Activated naive CD8-positive, alpha-beta T cell treated with anti-CD3 and anti-CD28 coated beads, Interleukin-2, amount 10 ng/mL, durations not matched to agents 7 days and 5 days (primary cell): ENCODE measurements at regions not wholly inside any gene's neighbourhood (a gene's known extent, or its start where the extent isn't known, plus 50 kb on each side); places are given as distances from the start of the nearest gene placed in this dataset.
"Not testable (repeated sequence)": the region's sequence is repeated elsewhere in the genome, so short reads cannot be mapped to it uniquely, and the experiment has no call there.

Experiments
- ATAC-seq: fragments of 150-1000 bp; cut with Tn5 transposase; one replicate; pipeline ENCODE4 v1.10.0; 2021; ENCODE audit warnings: low read depth, moderate library complexity
- POLR2A ChIA-PET: fragments of 350-600 bp; sonication (Branson Sonifier 250); formaldehyde crosslinking; loops from one replicate; lab custom pipeline; 2021; ENCODE audit warnings: antibody characterized with exemption; lab: Charles Lee
- DNase-seq: peaks from one replicate; pipeline ENCODE4 v3.0.0; 2021
- H3K27ac Mint-ChIP-seq: one replicate; pipeline ENCODE4 v1.8.0; 2022; ENCODE audit warnings: mild to moderate bottlenecking, mixed read lengths
- H3K27me3 Mint-ChIP-seq: one replicate; pipeline ENCODE4 v1.8.0; 2022; ENCODE audit warnings: mild to moderate bottlenecking, moderate library complexity, mixed read lengths
- H3K36me3 Mint-ChIP-seq: one replicate; pipeline ENCODE4 v1.8.0; 2021; ENCODE audit warnings: mild to moderate bottlenecking, mixed read lengths
- H3K4me1 Mint-ChIP-seq: one replicate; pipeline ENCODE4 v1.8.0; 2021; ENCODE audit warnings: mixed read lengths
- H3K4me3 Mint-ChIP-seq: one replicate; pipeline ENCODE4 v1.8.0; 2022; ENCODE audit warnings: mild to moderate bottlenecking, moderate library complexity, mixed read lengths
- H3K9me3 Mint-ChIP-seq: one replicate; pipeline ENCODE4 v1.8.0; 2021; ENCODE audit warnings: mixed read lengths

- H3K27me3 Mint-ChIP-seq, ATAC-seq, H3K9me3 Mint-ChIP-seq, POLR2A ChIA-PET, H3K4me3 Mint-ChIP-seq, DNase-seq, H3K36me3 Mint-ChIP-seq, H3K27ac Mint-ChIP-seq, H3K4me1 Mint-ChIP-seq: not testable (repeated sequence)
These were observed 59.5 kb upstream of the APOD start for GRCh38 chr3:195643245-195643644.

GRCh38 chr3:195642311-195642710, 58.6 kb upstream of the APOD start:
- H3K27ac Mint-ChIP-seq, DNase-seq, H3K9me3 Mint-ChIP-seq, ATAC-seq, H3K36me3 Mint-ChIP-seq, H3K27me3 Mint-ChIP-seq, POLR2A ChIA-PET, H3K4me1 Mint-ChIP-seq, H3K4me3 Mint-ChIP-seq: not testable (repeated sequence)

- H3K27ac Mint-ChIP-seq, H3K4me3 Mint-ChIP-seq, H3K9me3 Mint-ChIP-seq, DNase-seq, H3K4me1 Mint-ChIP-seq, H3K36me3 Mint-ChIP-seq, H3K27me3 Mint-ChIP-seq, ATAC-seq, POLR2A ChIA-PET: not testable (repeated sequence)
These were observed 54.7 kb upstream of the APOD start for GRCh38 chr3:195638456-195638855.

- H3K27me3 Mint-ChIP-seq, POLR2A ChIA-PET, H3K4me3 Mint-ChIP-seq, ATAC-seq, H3K27ac Mint-ChIP-seq, H3K36me3 Mint-ChIP-seq, H3K9me3 Mint-ChIP-seq, DNase-seq, H3K4me1 Mint-ChIP-seq: not testable (repeated sequence)
These were observed 53.9 kb upstream of the APOD start for GRCh38 chr3:195637473-195638233.

GRCh38 chr3:195637011-195637410, 53.3 kb upstream of the APOD start:
- H3K27ac Mint-ChIP-seq, H3K36me3 Mint-ChIP-seq, ATAC-seq, POLR2A ChIA-PET, H3K27me3 Mint-ChIP-seq, H3K9me3 Mint-ChIP-seq, DNase-seq: not testable (repeated sequence)
- Mint-ChIP-seq H3K4me1 (peaks cover 10% of the 10 kb centered on the region), H3K4me3 (peak overlapping the region; percentile 6)

GRCh38 chr3:195635898-195636685, 52.4 kb upstream of the APOD start:
- H3K27me3 Mint-ChIP-seq, ATAC-seq, H3K36me3 Mint-ChIP-seq, H3K9me3 Mint-ChIP-seq, POLR2A ChIA-PET, DNase-seq: not testable (repeated sequence)
- H3K4me1 Mint-ChIP-seq: peaks cover 10% of the 10 kb centered on the region
- peak overlapping the region; percentile 25 for H3K27ac Mint-ChIP-seq
- peak overlapping the region; percentile 45 for H3K4me3 Mint-ChIP-seq

GRCh38 chr3:195635262-195635873, 51.6 kb upstream of the APOD start:
- H3K4me1 Mint-ChIP-seq: peaks cover 10% of the 10 kb centered on the region
- ATAC-seq, H3K27me3 Mint-ChIP-seq, H3K27ac Mint-ChIP-seq, H3K9me3 Mint-ChIP-seq, H3K4me3 Mint-ChIP-seq, DNase-seq, POLR2A ChIA-PET, H3K36me3 Mint-ChIP-seq: not testable (repeated sequence)

- POLR2A ChIA-PET, H3K27ac Mint-ChIP-seq, H3K27me3 Mint-ChIP-seq, H3K4me3 Mint-ChIP-seq, H3K9me3 Mint-ChIP-seq, H3K36me3 Mint-ChIP-seq: not testable (repeated sequence)
- DNase-seq (peak; percentile 68), ATAC-seq (peak; percentile 95)
- peaks cover 10% of the 10 kb centered on the region for H3K4me1 Mint-ChIP-seq
These were observed 50.9 kb upstream of the APOD start for GRCh38 chr3:195634426-195635261.
